Esophagus squamous epithelium (tissue), 4 donors: ENCODE measurements at regions not wholly inside any gene's neighbourhood (a gene's known extent, or its start where the extent isn't known, plus 50 kb on each side); places are given as distances from the start of the nearest gene placed in this dataset.

ENCODE experiments used
- CTCF ChIP-seq, 6 experiments: fragments of 450-650 bp in 4 of 6; fragments of 200-600 bp in 2 of 6; sonication (generic) in 2 of 6; IDR thresholded peaks; one replicate each; pipeline ENCODE4 v1.5.1; 2016 to 2019; ENCODE audit warnings: antibody characterized with exemption in 6 of 6, mild to moderate bottlenecking in 4 of 6, moderate library complexity in 4 of 6
- POLR2A ChIP-seq, 4 donors: fragments of 450-650 bp; IDR thresholded peaks; one replicate each; pipeline ENCODE4 v1.6.1; 2017; ENCODE audit warnings: antibody characterized with exemption in 4 of 4, mild to moderate bottlenecking in 4 of 4, moderate library complexity in 3 of 4

DNA sequence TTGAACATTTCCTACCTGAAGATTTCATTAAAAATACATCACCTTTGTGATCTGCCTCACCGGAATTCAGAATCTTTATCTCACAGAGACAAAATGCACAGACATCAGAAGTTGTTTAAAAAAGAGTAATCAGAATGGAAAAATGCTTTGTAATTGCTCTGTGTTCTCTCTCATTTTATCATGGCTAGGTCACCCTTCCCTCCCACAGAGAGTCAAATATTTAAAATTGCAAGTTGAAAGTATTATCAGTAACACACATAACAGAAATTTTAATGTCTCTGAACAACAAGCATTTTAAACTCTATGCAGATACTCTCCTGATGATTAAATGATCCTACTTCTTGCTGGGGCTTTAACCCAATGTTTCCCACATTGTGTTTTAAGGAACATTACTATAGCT is 362.0 kb downstream of the CBLL2 start:
- TF ChIP-seq POLR2A (IDR thresholded peaks at IDR 0.05) (no peak), CTCF (IDR thresholded peaks at IDR 0.05) (no peak)
